ENCODE measurements at regions not wholly inside any gene's neighbourhood (a gene's known extent, or its start where the extent isn't known, plus 50 kb on each side); places are given as distances from the start of the nearest gene placed in this dataset.

DNA sequence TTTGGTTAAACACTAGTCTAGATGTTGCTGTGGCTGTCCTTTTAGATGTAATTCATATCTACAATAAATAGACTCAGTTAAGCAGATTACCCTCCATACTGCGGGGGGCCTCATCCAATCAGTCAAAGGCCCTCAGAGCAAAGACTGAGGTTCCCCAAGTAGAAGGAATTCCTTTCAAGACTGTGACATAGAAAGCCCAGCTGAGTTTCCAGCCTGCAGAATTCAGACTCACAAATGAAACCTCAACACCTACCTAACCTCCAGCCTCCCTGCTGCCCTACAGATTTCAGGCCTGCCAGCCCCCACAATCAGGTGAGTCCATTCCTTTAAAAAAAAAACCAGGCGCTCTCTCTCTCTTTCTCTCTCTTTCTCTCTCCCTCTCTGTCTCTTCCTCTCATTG is 73.6 kb upstream of the NSMCE3 start:
- Histone ChIP-seq H3K9me3 (ENCODE audit: control insufficient read depth, low read depth, low read length) (no peaks in the 10 kb centered on the region), H3K27ac (ENCODE audit: insufficient read length, low read depth, low read length) (no peak overlapping the region), H3K79me1 (ENCODE audit: insufficient read depth, low read depth, low read length, poor library complexity, severe bottlenecking) (no peaks in the 10 kb centered on the region), H3K9ac (ENCODE audit: extremely low read depth, insufficient read length, low read length) (no peak overlapping the region), H2BK12ac (ENCODE audit: insufficient read length, low read depth, low read length) (no peak overlapping the region), H4K8ac (replicated peaks; ENCODE audit: insufficient read length, low read depth, low read length) (no peak overlapping the region), H3T11ph (ENCODE audit: low read length) (no peak overlapping the region), H3K4ac (ENCODE audit: low read depth, low read length) (no peak overlapping the region), H4K5ac (ENCODE audit: insufficient read length, low read depth, low read length) (no peak overlapping the region), H4K20me1 (ENCODE audit: control insufficient read depth, insufficient read depth, insufficient read length) (no peaks in the 10 kb centered on the region), H3K27me3 (ENCODE audit: insufficient read depth, low read length) (no peaks in the 10 kb centered on the region), H3K79me2 (ENCODE audit: insufficient read depth, low read length) (no peaks in the 10 kb centered on the region), H3K23ac (ENCODE audit: insufficient read length, low read depth, low read length) (no peak overlapping the region), H3K23me2 (ENCODE audit: insufficient read length, low read depth, low read length, poor library complexity, severe bottlenecking) (no peaks in the 10 kb centered on the region), H3K14ac (ENCODE audit: insufficient read depth, low read length) (no peak overlapping the region), H2BK5ac (ENCODE audit: insufficient read length, low read length) (no peak overlapping the region), H2BK15ac (ENCODE audit: low read depth, low read length) (no peak overlapping the region), H2BK120ac (ENCODE audit: low read depth, low read length, poor library complexity, severe bottlenecking) (no peak overlapping the region), H2AFZ (ENCODE audit: low read length) (no peak overlapping the region), H2AK5ac (ENCODE audit: insufficient read length, low read length) (no peak overlapping the region), H3K18ac (ENCODE audit: insufficient read length, low read depth, low read length) (no peak overlapping the region), H2BK20ac (ENCODE audit: low read depth, low read length, poor library complexity, severe bottlenecking) (no peak overlapping the region), H4K91ac (ENCODE audit: insufficient read length, low read depth, low read length) (no peak overlapping the region), H3K56ac (ENCODE audit: insufficient read length, low read depth, low read length) (no peak overlapping the region), H3K4me1 (ENCODE audit: insufficient read depth, low read length) (peaks cover 7% of the 10 kb centered on the region), H3K4me2 (ENCODE audit: insufficient read depth, insufficient read length, low read length) (no peak overlapping the region)
- WGBS (ENCODE audit: extremely low coverage, insufficient read length, low lambda C conversion rate), result no CpG with 5 or more reads among the region's 2 CpGs
- Mint-ChIP-seq H3K4me3 (peak overlapping the region in 1 of 2 experiments; percentile 22; a peak in 1 of 5 replicates), H3K36me3 (ENCODE audit: insufficient read depth in 1 of 3, low read depth in 3 of 3) (no peaks in the 10 kb centered on the region), H3K4me1 (peaks cover 59 to 76% of the 10 kb centered on the region in 2 experiments), H3K9me3 (no peaks in the 10 kb centered on the region), H3K27me3 (ENCODE audit: low read depth) (no peaks in the 10 kb centered on the region; the same call in 1 of the 2 replicates), H3K27ac (peak overlapping the region; percentile 66 to 96 (median 87); a peak in 6 of 7 replicates)
- DNase-seq, result no peak
- TF ChIP-seq, protein P1, sequence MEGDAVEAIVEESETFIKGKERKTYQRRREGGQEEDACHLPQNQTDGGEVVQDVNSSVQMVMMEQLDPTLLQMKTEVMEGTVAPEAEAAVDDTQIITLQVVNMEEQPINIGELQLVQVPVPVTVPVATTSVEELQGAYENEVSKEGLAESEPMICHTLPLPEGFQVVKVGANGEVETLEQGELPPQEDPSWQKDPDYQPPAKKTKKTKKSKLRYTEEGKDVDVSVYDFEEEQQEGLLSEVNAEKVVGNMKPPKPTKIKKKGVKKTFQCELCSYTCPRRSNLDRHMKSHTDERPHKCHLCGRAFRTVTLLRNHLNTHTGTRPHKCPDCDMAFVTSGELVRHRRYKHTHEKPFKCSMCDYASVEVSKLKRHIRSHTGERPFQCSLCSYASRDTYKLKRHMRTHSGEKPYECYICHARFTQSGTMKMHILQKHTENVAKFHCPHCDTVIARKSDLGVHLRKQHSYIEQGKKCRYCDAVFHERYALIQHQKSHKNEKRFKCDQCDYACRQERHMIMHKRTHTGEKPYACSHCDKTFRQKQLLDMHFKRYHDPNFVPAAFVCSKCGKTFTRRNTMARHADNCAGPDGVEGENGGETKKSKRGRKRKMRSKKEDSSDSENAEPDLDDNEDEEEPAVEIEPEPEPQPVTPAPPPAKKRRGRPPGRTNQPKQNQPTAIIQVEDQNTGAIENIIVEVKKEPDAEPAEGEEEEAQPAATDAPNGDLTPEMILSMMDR (conservative IDR thresholded peaks at IDR 0.05), result no peak

All from H9 (cell line).